ENCODE measurements at regions not wholly inside any gene's neighbourhood (a gene's known extent, or its start where the extent isn't known, plus 50 kb on each side); places are given as distances from the start of the nearest gene placed in this dataset.

DNA sequence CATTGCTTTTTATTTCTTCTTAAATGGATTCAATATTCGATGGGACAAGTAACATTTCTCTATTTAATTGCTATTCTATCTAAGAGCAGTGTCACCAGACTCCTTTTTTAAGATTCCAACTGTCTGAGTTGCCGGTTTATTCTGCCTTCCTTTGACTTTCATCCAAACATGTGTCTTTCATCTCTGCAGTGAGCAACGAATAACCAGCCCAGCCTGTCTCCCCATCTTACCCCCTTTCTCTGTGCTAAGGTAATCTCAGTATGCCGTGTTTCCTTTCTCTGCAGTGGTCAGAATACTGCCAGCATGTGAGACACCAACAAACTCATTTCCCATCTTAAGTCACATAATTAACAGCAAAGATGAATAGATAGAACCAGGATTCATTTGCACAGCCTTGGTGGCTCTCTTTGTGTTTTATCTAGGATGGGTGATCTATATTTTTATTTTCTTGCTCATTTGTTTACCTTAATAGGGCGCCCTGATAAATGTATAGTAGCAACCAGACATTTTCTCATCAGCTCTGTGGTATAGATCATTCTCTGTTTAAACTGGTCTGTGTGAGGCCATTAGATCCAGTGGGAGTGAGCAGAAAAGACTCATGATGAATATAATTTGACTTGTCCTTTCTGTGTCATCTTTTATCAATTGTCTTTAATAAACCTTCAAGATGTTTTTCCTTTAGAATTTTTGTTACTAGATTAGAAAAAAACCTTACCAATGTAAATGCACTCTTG is 394.8 kb upstream of the IGFBP7 start:
- Mint-ChIP-seq H3K4me3 (ENCODE audit: unreplicated experiment) (no peak overlapping the region), H3K4me1 (ENCODE audit: low read depth, unreplicated experiment) (no peaks in the 10 kb centered on the region), H3K27me3 (ENCODE audit: insufficient read depth, unreplicated experiment) (peaks cover 11% of the 10 kb centered on the region), H3K36me3 (ENCODE audit: insufficient read depth, unreplicated experiment) (no peaks in the 10 kb centered on the region), H3K27ac (ENCODE audit: unreplicated experiment) (no peak overlapping the region), H3K9me3 (ENCODE audit: unreplicated experiment) (no peaks in the 10 kb centered on the region)
- CTCF ChIA-PET = no interaction called here
- no peak overlapping the region for H3K4me3 ChIP-seq (ENCODE audit: low read depth, low read length)
- no peak for DNase-seq
- TF ChIP-seq, protein P1, sequence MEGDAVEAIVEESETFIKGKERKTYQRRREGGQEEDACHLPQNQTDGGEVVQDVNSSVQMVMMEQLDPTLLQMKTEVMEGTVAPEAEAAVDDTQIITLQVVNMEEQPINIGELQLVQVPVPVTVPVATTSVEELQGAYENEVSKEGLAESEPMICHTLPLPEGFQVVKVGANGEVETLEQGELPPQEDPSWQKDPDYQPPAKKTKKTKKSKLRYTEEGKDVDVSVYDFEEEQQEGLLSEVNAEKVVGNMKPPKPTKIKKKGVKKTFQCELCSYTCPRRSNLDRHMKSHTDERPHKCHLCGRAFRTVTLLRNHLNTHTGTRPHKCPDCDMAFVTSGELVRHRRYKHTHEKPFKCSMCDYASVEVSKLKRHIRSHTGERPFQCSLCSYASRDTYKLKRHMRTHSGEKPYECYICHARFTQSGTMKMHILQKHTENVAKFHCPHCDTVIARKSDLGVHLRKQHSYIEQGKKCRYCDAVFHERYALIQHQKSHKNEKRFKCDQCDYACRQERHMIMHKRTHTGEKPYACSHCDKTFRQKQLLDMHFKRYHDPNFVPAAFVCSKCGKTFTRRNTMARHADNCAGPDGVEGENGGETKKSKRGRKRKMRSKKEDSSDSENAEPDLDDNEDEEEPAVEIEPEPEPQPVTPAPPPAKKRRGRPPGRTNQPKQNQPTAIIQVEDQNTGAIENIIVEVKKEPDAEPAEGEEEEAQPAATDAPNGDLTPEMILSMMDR (IDR thresholded peaks at IDR 0.05; ENCODE audit: insufficient read depth in 1 of 2, low read depth in 1 of 2, low read length in 1 of 2, severe bottlenecking in 1 of 2, unreplicated experiment in 1 of 2) = no peak
- intact Hi-C loops (cut with micrococcal nuclease; ENCODE audit: unreplicated experiment) = no loop called here
- BruUV-seq (replicated peaks) = no TSS peak
- H3K36me3 ChIP-seq (ENCODE audit: control insufficient read depth, insufficient read depth, low read length) = no peaks in the 10 kb centered on the region
- H3K4me1 ChIP-seq = no peaks in the 10 kb centered on the region
- no peaks in the 10 kb centered on the region for H3K9me3 ChIP-seq
- POLR2A ChIA-PET = no interaction called here
- no peaks in the 10 kb centered on the region for H3K27me3 ChIP-seq (replicated peaks; ENCODE audit: control insufficient read depth, insufficient read depth, low read length)

DNA sequence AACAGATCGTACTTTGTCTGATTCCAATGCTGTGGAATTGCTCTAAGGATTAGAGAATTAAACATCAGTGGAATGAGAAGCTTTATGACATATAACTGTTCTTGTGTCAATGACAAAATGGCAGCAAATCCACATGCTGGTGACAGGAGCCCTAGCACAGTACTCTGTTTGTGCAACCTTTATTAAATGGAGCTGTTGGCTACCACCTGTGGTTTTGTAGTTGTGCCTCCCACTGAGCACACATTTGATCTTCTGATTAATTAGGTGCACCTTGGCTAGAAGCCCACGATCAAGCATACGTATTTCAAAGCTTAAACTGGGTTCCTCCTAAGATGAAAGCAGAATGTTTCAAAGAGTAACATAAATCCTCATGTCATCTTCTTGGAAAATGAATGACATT is 394.0 kb upstream of the IGFBP7 start:
- Histone ChIP-seq H3K4me3 (ENCODE audit: low read depth, low read length) (no peak overlapping the region), H3K9me3 (no peaks in the 10 kb centered on the region), H3K4me1 (no peaks in the 10 kb centered on the region), H3K27me3 (replicated peaks; ENCODE audit: control insufficient read depth, insufficient read depth, low read length) (no peaks in the 10 kb centered on the region), H3K36me3 (ENCODE audit: control insufficient read depth, insufficient read depth, low read length) (no peaks in the 10 kb centered on the region)
- no peaks in the 10 kb centered on the region for H3K4me1 Mint-ChIP-seq (ENCODE audit: low read depth, unreplicated experiment)
- H3K27ac Mint-ChIP-seq (ENCODE audit: unreplicated experiment) = no peak overlapping the region
- no peak overlapping the region for H3K4me3 Mint-ChIP-seq (ENCODE audit: unreplicated experiment)
- intact Hi-C loops (cut with micrococcal nuclease; ENCODE audit: unreplicated experiment) = no loop called here
- CTCF ChIA-PET = no interaction called here
- DNase-seq = no peak
- no peaks in the 10 kb centered on the region for H3K9me3 Mint-ChIP-seq (ENCODE audit: unreplicated experiment)
- no peaks in the 10 kb centered on the region for H3K36me3 Mint-ChIP-seq (ENCODE audit: insufficient read depth, unreplicated experiment)
- peaks cover 7% of the 10 kb centered on the region for H3K27me3 Mint-ChIP-seq (ENCODE audit: insufficient read depth, unreplicated experiment)
- BruUV-seq (replicated peaks) = no TSS peak
- POLR2A ChIA-PET = no interaction called here
- TF ChIP-seq, protein P1 (IDR thresholded peaks at IDR 0.05; ENCODE audit: insufficient read depth in 1 of 2, low read depth in 1 of 2, low read length in 1 of 2, severe bottlenecking in 1 of 2, unreplicated experiment in 1 of 2) = no peak

DNA sequence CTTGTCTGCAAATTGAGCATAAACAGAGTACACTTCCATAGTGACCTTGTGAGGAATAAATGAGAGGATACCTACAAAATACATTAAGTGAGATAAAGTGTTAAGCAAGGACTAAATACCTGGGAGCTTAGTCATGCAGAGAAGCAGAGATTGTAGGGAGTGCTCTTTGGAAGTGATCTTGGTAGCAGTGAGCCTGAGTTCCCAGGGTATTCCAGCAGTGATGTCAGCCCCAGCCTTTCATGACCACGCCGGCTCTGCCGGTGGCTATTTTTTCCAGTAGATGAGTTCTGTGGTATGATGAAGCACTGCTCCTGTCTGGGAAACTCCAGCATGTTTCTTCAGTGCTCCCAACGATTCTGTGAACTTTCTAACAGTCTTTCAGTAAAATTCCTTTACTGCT is 391.5 kb upstream of the IGFBP7 start:
- Histone ChIP-seq H3K4me1 (no peaks in the 10 kb centered on the region), H3K27me3 (replicated peaks; ENCODE audit: control insufficient read depth, insufficient read depth, low read length) (no peaks in the 10 kb centered on the region), H3K36me3 (ENCODE audit: control insufficient read depth, insufficient read depth, low read length) (no peaks in the 10 kb centered on the region), H3K4me3 (ENCODE audit: low read depth, low read length) (no peak overlapping the region), H3K9me3 (no peaks in the 10 kb centered on the region)
- CTCF ChIA-PET = no interaction called here
- Mint-ChIP-seq H3K36me3 (ENCODE audit: insufficient read depth, unreplicated experiment) (no peaks in the 10 kb centered on the region), H3K9me3 (ENCODE audit: unreplicated experiment) (no peaks in the 10 kb centered on the region), H3K27me3 (ENCODE audit: insufficient read depth, unreplicated experiment) (peaks cover 7% of the 10 kb centered on the region), H3K27ac (ENCODE audit: unreplicated experiment) (no peak overlapping the region), H3K4me3 (ENCODE audit: unreplicated experiment) (no peak overlapping the region), H3K4me1 (ENCODE audit: low read depth, unreplicated experiment) (no peaks in the 10 kb centered on the region)
- BruUV-seq (replicated peaks) = no TSS peak
- no peak for DNase-seq
- intact Hi-C loops (cut with micrococcal nuclease; ENCODE audit: unreplicated experiment) = no loop called here
- TF ChIP-seq, protein P1 (IDR thresholded peaks at IDR 0.05; ENCODE audit: insufficient read depth in 1 of 2, low read depth in 1 of 2, low read length in 1 of 2, severe bottlenecking in 1 of 2, unreplicated experiment in 1 of 2) = no peak
- POLR2A ChIA-PET = no interaction called here

Measured in Caco-2 (cell line).